NCI-H1105 treated with DMSO at 0.1 percent for 48 hours (cell line): ENCODE measurements at regions not wholly inside any gene's neighbourhood (a gene's known extent, or its start where the extent isn't known, plus 50 kb on each side); places are given as distances from the start of the nearest gene placed in this dataset.
"Not testable (repeated sequence)": the region's sequence is repeated elsewhere in the genome, so short reads cannot be mapped to it uniquely, and the experiment has no call there.

Experiments used
- DNase-seq: peaks from one replicate; lab custom pipeline; 2025; lab: John Stamatoyannopoulos, UW

DNA sequence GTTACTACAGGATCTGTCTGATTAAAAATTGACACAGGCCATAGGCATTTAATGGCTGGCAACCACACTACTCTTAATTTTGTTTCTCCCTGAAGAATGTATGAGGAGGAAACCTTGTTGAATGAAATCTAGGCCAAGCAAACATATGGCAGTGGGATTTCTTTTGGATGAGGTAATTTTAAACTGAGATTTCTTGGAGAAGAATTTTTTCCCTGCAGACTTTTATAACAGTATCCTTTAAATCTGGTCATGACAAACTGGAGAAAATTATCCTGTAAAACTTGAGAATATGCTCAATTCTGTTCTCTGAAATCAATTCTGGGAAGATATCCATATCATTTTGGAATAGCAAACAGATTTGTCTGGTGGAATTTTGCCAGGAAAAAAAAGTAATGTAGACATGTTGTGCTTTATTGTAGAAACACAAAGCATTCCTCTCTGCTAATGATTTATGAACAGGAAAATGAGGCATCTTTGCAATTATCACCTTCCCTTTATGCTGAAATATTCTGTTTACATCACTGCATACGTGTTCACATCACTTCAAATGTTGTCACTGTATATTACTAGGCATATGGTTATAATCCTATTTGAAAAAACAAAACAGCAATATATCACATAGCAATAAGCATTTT lies 108.3 kb upstream of the ARSJ start:
- DNase-seq = no peak

DNA sequence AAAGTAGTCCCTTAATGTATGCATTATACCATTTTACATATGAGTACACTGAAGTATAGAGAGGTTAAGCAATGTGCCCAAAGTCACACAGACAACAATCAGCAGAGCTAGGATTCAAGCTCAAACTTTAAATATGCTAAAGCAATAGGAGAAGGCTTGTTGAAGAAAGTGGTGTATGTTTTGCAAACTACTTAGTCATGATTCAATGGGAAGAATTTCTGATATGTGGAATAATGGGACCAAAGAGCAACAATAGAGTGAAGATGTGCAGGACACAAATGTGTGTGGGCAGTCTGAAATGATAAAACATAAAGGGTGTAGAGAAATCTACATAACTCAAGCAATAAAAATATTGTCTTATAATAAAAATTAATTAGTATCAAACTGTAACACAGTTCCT lies 109.0 kb upstream of the ARSJ start:
- DNase-seq = no peak

DNA sequence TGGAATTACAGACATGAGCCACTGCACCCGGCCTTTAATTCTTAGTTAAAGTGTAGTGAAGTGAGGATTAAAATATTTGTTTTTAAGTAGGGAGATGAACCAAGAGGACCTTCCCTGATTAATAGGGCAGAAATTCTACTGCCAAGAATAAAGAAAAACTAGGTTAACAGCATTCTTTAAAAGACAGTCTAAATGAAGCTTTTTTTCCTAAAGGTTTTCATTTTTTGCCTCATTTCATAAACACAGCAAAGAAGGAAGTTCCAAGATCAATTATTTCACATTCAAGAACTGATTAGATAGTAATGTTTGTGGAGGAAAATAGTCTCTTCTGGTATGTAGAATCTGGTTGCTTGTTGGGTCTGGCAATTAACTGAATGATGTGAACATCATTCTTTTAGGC lies 112.1 kb upstream of the ARSJ start:
- no peak for DNase-seq

DNA sequence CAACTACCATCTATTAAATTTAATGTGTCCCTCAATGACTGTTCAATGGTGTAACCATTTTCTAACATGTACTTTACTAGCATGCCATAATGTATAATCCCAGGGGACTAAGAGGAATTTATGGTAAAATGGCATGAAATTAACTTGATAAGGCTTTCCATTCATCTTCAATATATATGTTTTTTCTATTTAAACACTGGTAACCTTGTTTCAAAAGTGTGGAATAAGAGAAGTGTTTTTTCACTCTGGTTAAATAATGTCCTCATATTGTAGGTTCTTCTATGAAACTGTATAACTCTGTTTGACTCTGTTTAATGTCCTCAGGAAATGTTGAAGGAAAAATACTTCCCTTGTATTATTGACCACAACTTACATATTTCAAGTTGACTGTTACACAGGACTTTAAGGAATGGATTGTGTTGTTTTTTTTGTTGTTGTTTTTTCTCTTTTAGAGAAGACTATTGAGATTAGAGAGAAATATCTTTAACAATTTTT lies 113.8 kb upstream of the ARSJ start:
- no peak for DNase-seq

DNA sequence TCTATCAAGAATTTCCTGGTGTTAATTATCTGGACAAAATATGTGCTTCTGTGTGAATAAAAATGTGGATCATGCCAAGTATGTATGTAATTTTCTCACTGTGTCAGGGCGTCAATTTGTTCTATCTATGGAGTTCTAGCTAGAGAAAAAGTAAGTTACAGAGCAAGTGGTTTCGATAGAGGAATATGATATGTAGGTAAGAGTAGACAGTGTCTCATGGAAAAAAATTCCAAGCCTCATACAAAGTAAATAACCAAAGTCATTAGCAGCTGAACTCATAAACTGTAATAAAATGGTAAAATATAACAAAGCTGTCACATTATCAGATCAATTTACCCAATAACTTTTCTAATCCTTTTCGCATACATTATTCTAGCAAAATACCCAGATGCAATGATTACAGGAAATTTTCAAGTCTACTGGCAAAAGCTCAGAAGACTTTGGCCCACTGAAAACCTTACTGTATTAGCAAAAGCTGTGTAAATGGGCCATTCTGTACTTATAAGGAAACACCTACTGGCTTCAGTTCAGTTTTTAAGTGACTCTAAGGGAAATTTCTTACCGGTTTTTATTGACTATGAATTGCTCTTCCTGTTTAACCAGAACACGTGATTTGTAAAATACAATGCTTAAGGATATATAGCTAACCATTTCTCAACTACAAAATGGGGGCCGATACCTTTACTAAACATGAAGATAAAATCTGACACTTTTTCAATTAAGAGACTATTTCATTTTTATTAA lies 121.0 kb upstream of the ARSJ start:
- DNase-seq = no peak

DNA sequence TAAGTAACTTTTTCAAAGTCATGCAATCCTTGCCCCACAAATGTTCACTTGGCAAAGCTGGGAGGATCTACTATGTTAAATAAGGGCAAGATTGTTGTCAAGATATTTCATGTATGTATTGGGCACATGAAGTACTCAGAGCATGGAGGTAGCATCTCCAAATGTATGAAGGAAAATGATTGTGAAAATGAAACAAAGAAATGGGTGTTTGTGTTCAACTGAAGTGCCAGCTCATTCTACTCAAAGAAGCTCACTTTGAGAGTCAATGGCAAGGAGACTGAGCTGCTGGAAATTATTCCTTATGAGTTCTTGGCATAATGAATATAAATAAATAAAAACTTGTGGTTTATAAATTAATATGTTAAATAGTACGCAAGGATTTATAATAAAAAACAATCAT lies 124.5 kb upstream of the ARSJ start:
- no peak for DNase-seq

DNA sequence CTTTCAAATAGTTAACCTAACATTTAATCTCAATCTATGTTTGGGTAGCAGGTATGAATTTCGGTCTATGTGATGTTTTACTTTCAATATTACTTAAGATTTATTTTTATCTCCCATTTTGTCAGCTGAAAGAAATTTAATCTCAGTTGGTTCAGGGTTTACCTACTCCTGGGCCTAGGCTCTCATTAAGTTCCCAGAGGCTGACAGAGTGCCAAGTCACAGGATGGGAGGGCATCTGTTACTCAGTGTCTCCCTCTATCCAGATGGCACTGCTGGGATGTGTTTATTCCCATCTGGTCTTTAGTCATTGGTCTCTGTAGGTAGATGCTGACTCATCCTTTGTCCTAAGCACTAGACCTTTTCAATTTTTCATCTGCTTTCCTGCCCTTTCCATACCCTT lies 129.4 kb upstream of the ARSJ start:
- no peak for DNase-seq

DNA sequence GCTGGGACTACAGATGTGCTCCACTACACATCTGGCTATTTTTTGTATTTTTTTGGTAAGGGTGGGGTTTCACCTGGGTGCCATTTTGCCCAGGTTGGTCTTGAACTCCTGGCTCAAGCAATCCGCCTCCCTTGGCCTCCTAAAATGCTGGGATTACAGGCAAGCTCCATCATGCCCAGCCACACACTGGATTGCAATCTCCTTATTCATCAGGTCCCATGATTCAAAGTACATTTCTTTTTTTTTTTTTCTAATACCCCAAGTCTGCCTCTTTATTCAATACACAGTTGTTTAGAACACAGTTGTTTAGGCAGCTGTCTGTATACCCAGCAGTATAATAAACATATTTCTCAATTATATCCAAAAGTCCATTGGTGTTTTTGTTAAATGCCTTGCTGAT lies 130.3 kb upstream of the ARSJ start:
- no peak for DNase-seq

DNA sequence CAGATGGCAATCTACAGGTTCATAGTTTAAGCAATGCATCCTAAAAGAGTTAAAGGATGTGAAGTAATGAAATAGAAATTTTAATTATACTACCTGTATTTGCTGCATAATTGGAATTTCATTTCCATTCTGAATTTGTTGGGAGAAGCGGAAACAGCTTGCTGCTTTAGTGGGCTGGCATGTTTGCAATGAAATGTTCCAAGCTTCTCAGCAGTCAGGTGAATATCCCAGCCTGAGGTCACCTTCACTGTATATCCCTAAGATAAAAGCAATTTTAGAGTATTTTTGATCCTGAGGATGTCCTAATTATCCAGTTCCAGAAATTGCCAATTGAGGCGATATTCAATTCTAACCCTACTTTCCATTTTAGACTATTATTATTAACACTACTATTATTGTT lies 136.1 kb upstream of the ARSJ start:
- DNase-seq = no peak

DNA sequence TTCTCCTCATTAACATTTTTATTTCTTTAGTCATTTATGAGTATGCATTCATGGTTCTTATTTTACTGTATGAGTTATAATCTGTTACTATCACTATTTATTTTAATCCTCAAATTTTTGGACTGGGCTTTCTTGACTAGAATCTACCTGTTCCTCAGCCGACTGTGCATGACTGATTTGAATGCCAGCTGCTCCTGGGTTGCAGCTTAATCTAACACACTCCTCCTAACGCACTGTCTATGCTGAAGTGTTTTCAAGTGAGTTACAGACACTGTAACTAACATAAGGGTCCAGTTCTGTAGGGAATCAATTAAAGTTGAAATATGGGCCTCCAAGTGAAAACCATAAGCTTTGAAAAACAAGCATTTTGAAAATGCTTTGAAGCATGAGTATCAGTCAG lies 137.4 kb upstream of the ARSJ start:
- no peak for DNase-seq

DNA sequence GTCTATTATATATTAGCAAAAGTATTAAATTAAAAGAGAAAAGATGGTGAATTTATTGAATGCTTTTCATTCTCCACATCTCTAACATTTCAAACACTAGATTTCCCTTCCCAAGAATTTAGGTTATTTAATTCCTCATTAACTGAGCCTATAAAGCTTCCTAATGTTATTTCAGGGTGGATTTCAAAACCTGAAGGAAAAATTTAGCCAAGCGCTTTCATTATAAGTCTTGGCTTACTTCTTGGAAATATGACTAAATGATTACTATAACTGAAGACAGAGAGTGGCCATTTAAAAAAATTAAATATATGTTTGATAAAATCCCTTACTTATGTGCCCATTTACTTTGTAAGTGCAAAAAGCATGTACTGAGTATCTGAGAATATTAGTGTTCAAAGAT lies 141.8 kb upstream of the ARSJ start:
- no peak for DNase-seq

DNA sequence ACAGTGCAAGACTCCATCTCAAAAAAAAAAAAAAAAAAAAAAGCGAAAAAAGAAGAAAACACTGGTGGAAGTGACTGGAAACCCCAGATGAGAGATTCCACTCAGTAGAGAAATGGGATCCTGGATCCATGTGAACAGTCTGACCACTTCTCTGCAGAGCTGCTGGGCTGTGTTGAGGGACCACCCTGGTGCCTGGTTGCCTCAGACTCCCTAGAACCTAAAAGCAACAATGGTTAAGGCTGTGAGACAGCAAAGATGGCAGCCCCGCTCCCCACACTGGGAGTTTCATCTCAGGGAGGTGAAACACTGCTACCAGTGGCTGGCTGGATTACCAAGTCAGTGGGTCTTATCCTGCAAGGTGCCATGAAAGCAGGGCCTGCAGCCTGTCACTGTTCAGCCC lies 152.8 kb upstream of the ARSJ start:
- no peak for DNase-seq

DNA sequence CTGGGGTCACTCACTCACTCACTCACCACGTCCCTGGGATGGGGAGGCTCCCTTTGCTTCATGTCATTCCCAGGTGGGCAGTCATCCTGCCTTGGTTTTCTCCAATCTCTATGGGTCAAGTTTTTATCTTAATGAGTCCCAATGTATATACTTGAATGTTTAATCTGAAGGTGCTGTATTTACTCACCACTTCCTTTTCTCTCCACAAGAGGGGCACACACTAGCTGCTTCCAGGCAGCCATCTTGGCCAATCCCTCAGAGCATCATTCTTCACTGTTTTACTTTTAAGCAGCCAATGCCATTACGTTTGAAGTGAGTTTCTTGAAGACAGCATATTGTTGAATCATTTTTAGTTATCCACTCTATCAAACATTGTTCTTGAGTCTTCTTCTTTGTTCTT lies 153.4 kb upstream of the ARSJ start:
- DNase-seq = no peak

DNA sequence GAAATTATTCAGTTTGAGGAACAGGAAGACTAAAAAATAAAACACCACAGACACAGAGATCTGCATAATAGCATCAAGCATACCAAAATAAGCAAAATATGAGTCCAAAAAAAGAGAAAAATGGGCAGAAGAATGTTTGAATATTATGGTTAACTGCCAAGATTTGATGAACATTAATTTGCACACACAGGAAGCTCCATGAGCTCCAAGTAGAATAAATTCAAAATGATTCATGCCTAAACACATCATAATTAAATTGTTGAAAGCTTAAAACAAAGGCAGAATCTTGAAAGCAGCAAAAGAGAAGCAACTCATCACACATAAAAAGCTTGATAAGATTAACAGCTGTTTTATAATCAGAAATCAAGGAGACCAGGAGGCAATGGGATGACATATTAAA lies 156.6 kb upstream of the ARSJ start:
- no peak for DNase-seq

DNA sequence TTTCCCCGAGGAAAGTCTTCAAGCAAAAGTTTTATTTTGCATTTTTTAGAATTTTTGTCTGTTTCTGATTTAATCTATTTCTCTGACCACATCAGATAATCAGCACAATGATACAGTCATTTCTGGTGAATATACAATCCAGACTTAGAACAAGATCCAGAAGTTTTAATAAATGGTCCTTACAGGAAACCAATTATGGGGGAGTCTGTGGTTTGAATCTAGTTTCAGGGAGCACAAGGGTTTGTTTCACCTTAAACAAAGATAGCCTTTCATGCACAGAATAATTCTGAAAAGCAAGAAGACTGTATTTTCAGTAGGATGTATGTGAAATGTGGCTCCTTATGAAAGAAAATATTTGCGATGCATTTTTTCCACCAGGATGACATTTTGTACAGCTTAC lies 158.5 kb upstream of the ARSJ start:
- no peak for DNase-seq

DNA sequence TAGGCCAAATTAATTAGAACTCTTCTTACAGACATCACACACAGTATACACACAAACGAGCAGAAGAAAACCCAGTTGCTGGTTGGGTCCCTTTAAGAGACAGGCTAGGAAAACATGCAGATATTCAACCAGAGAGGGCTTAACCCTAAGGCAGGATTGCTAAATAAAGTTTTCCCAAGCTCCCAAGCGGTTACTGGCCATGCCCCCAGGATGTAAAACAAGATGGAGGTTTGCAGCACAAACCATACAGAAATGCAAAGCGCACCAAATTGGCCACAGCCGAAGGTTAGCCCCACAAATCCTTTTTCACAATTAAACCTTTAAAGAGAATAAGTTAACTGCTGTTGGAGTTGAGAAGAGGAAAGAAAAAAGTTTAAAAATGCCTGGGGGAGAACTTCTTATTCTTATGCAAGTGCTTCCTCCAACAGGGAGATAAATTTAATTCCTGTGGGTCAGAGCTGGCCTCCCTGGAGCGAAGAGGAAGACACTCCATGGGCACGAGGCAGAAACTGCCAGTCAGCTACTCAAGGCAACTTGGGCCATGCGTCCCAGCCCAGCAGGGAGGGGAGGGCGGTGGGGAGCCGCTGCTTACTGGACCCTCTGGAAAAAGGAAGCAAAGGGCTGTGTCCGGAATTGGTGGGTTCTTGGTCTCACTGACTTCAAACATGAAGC lies 167.6 kb upstream of the ARSJ start:
- DNase-seq = no peak

DNA sequence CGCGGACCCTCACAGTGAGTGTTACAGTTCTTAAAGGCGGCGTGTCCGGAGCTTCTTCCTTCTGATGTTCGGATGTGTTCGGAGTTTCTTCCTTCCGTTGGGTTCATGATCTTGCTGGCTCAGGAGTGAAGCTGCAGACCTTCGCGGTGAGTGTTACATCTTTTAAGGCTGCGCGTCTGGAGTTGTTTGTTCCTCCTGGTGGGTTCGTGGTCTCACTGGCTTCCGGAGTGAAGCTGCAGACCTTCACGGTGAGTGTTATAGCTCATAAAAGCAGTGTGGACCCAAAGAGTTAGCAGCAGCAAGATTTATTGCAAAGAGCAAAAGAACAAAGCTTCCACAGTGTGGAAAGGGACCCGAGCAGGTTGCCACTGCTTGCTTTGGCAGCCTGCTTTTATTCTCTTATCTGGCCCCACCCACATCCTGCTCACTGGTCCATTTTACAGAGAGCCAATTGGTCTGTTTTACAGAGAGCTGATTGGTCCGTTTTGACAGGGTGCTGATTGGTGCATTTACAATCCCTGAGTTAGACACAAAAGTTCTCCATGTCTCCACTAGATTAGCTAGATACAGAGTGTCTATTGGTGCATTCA lies 168.3 kb upstream of the ARSJ start:
- not testable (repeated sequence) for DNase-seq

DNA sequence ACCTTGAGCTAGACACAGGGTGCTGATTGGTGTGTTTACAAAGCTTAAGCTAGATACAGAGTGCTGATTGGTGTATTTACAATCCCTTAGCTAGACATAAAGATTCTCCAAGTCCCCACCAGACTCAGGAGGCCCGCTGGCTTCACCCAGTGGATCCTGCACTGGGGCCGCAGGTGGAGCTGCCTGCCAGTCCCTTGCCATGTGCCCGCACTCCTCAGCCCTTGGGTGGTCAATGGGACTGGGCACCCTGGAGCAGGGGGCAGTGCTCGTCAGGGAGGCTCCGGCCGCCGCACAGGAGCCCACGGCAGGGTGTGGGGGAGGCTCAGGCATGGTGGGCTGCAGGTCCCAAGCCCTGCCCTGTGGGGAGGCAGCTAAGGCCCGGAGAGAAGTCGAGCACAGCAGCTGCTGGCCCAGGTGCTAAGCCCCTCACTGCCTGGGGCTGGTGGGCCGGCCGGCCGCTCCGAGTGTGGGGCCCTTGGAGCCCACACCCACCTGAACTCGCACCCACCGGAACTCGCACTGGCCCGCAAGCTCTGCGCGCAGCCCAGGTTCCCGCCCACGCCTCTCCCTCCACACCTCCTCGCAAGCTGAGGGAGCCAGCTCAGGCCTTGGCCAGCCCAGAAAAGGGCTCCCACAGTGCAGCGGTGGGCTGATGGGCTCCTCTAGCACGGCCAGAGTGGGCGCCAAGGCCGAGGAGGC lies 169.1 kb upstream of the ARSJ start:
- DNase-seq = not testable (repeated sequence)

DNA sequence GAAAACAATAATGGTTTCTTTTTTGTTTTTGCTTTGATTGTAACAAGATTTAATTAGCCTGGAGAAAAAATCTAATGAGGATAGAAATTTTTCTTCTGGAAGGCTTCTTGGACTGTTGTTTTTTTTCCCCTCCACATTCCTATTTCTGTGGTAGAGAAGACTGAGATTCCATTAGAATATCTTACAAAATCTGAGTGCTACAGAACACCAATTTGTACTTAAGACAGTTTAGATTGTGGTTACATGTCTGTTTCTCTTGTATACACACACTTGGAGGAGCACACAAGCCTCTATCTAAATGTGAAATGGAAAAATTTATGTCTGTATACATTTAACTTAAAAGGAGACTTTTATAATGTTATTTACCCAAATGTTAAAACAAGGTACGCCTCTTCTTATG lies 176.9 kb upstream of the ARSJ start:
- DNase-seq = no peak

DNA sequence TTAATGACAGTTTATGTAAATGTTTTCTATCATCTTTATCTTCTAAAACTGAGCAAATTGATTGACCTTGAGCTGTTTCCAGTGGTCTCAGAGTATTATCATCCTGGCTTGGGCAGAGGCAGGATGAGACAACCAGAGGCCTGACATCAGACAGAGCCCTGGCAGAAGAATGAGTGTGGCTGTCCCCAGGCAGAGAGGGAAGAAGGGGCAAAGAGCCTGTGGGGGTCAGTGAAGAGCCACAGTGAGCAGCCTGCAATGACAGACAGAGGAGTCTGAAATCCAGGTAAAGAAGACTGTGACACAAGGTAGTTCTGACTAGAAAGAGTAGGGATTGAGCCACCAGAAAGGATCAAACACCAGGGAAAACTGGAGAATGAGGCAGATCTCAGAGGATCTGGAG lies 182.4 kb upstream of the ARSJ start:
- no peak for DNase-seq

DNA sequence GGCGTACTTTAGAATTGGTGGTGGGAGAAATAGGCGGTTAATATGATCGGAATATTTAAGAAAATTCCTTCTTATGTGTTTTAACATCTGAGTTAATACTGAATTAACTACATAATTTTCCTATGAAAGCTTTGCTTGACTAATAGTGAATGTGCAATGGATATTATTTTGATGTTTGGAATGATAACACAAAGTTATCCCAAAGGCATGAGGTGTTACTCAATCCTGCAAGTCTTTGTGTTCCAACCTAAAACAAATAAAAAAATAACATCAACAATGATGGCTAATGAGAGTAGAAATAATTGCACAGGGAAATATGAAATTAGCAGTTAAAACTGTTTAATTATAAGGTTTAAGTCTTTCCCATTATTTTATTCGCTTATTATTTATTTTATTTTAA lies 183.6 kb upstream of the ARSJ start:
- DNase-seq = no peak

DNA sequence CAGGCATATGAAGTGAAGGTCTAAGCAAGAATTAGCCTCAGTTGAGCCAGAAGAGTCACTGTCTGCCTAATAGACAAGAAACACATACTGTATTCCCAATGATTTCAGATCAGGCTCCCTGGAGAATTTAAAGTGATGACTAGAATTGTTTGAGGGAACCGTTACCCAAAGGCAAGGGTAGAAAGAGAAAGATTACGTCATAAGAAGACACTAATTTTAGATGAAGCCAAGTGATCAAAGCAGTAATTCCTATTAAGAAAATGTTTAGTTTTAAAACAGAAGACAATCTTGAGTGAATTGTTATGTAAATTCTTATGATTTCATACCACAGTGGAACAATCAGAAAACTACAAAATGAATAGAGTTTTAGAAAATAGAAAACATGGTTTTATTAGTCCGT lies 194.5 kb upstream of the ARSJ start:
- no peak for DNase-seq
